NK-92 treated with Interleukin-12 subunit alpha and Interleukin-12 subunit beta, amount 100 ng/mL, for 24 hours (cell line): ENCODE measurements at regions not wholly inside any gene's neighbourhood (a gene's known extent, or its start where the extent isn't known, plus 50 kb on each side); places are given as distances from the start of the nearest gene placed in this dataset.

Experiments
- DNase-seq: peaks from one replicate; lab custom pipeline; 2025; lab: John Stamatoyannopoulos, UW

DNA sequence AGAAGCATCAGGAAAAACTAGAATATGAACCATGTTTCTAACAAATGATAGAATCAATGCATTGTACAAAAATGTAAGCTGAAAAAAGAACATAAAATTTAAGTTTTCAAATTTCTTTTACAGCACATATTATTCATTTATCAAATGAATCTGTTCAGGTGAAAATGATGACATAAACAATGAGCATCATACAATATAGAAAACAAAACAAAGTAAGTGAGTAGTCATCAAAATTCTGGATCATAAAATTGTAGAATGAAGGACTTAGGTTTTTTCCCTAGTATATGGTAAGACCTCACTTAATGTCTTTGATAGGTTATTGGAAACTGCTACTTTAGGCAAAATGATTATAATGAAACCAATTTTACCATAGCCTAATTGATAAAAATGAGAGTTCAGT is 427.0 kb upstream of the KCNH7 start:
- no peak for DNase-seq

DNA sequence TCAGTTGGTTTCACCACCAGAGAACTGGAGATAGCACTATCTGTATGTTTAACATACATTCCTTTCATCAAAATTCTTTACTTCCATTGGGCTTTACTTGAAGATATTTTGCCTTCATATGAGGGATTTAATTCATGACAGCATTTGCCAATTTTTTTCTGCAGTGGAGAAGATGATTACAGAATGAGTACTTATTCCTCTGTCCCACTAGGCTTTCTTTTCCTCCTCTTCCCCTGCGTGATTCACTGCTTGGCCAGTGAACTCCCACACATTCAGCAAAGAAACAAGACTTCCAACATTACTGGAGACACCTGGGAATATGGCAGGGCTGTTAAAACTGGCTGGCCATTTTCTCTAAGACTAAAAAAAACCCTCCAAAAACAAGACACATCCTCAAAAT is 425.8 kb upstream of the KCNH7 start:
- no peak for DNase-seq

DNA sequence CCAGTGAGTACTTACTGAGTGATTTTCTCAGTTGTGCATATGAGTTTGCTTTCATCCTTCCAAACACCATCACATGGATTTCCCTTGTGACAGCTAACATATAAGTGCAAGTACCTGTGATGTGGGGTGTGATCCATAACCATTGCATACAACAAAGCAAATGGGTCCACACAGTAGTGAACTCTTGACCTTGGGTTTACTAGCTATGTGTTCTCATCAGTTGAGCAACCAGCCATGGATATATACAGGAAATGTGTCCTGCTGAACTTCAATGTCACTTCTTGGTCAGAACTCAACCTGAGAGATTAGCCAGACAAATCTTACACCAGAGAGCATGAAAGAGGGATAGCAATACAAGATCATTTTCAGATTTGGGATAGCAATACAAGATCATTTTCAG is 420.9 kb upstream of the KCNH7 start:
- no peak for DNase-seq

DNA sequence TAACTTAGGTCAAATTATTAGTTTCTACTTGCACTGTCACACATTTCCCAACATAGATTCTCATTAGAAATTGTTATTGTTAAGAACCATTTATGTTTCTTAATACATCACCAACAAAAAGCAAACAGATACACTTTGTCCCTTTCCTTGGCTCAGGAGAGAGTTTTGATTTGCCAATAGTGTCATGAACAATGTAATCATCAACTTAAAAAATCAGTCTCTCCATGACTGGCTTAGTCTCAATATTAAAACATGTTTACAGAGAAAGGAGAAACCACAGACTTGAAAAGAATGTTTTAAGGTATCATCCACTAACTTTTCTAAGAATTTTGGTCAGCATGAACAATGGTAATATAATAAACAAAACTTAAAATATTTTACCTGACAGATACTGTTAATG is 416.5 kb upstream of the KCNH7 start:
- DNase-seq, result no peak

DNA sequence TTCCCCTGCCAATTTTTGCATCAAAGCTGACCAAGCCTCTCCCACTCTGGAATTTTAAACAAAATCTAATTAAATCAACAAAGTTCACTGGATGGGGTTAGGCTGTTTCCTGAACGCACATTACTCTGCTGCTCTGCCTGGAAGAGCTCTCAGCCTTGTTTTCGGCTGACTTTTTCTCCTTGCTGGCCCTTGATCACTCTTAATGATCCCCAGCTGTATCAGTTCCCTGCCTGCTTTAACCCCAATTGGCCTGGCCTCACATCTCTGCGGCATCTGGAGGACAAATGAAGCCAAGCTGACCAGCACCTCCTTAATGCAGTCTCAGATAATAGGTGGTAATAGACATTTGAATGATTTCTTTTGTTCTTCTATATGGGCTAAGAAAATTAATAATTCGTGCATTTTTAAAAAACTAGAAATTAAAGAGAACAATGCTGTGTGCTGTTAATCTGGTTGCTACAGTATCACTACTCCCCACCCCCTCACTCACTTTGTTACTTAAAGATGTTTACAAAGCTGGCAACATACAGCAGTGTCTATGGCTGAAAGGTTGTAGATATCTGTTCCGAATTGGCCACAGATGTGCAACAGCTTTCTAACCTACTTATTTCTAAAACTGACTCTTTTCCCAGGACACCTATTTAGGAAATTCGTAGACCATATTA is 415.2 kb upstream of the KCNH7 start:
- DNase-seq, result no peak

DNA sequence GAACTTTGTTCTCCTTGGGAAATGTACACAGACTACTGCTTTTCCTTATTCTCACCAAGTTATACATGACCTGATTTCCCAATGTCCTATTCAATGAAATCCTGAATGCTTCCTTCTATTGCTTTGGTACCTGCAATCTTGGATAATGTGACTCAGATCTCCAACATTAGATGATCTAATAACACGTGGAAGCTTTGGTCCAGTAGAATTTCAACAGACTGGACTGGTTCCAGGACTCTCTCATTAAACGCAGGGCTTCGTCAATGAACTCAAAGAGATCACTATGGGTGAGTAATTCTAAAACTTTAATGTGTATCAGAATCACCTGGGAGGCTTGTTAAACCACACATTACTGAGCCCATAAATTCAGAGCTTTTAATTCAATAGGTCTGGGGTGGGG is 413.6 kb upstream of the KCNH7 start:
- no peak for DNase-seq

DNA sequence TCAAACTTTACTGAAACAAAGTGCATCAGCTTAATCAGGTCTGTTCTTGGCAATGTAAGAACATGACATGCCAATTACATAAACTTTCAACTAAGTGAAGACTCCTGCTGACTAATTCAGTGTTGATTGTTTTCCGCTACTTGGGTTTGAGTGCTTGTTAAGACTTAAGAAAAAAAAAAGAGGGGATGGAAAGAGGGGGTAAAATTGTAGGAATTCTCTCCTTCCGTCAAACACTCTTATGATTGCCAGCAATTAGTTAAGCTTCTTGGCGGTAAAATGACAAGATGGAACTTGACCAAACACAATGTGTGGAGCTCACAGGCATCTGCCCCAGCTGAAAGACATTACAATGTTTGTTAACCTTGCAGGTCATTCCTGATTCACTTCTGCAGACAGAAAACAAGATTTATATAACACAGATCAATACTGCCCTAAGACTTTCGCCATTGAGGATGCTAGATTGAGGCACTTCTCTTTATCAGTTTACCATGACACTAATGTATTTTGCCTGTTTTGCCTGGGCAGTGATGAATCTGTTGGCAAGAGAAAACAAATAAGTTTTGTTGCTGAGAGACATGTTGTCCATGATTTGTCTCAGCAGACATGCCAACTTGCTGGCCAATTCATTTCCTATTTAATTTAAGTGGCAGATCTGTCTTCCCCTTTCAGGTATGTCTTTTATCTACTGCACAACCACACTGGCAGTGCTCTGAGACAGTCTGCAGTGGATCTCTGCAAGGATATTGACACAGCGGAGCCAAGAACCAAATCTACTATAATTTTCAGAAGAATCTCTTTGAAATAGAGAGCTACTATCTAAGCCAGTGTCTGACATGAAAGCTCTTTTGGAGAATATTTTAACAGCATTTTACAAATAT is 410.0 kb upstream of the KCNH7 start:
- no peak for DNase-seq

DNA sequence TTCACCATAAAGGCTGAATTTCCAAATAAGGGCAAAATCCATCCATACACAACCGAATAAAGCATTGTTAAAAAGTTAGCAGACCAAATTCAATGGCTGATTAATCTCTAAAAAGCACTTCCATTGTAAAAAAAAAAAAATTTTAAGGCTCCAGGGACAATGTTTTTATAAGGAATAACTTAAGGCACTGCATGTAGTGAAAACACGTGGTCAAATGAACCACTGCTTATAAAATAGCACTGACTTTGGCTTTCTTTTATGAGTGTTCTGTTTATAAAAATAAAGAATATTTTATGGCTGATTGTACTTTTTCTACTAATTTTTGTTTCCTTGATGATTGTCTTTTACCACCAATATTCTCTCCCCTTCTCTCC is 409.3 kb upstream of the KCNH7 start:
- no peak for DNase-seq

DNA sequence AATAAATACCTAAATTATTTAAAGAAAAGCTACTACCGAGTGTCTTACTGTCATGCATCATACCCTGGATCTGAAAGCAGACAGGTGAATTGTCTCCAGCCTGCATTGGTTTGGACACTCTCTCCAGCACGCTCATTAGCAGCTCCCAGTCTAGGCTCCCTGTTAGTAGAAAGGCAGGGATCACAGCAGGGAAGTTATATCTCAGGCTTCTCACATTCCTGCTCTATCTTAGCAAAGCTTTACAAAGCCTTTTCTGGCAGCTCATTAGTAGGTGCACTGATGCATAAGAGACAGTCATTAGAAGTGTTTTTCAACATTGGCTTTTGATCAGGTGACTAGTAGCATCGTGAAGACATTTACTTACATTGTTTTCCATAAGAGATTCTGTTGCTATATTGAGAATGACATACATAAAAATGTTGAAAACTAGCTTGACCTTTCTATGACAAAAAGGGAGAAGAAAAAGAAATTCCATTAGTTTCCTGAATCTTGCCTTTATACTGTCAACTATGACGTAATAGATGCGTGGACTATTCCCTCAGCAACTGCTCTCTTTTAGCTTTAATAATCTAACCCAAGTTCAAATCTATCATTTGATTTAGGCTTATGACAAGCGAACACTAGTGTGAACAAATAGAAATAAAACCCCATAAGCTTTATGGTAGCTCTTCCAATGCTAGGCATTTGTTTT is 408.7 kb upstream of the KCNH7 start:
- no peak for DNase-seq

DNA sequence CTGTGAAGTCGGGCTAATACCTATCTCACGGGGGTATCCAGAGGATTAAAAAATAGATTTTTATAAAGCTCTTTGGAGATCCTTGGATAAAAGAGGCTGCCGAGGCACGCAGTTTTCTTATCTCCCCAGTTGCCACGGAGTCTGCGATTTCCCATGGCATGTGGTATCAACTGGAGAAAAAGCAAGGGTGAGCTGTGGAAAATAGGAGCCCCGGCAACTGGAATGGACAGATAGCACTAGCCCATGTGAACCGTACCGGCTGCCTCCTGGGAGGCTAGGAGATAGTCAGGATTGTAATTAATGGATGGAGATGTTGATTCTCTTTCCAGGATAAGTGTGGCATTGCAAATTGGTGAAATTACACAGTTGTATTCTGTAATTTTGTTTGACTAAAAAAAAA is 407.6 kb upstream of the KCNH7 start:
- DNase-seq, result no peak

DNA sequence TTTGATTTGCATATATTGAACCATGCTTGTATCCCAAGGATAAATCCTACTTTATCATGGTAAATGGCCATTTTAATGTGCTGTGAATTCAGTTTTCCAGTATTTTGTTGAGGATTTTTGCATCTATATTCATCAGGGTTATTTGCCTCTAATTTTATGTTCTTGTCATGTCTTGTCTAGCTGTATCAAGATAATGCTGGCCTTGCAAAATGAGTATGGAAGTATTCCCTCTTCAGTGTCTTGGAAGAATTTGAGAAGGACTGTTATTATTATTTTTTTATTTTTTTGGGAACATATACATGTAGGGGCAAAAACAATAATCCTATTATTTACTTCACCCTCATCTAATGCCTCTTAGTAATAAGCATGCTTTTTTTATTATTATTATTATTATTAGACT is 398.0 kb upstream of the KCNH7 start:
- no peak for DNase-seq

DNA sequence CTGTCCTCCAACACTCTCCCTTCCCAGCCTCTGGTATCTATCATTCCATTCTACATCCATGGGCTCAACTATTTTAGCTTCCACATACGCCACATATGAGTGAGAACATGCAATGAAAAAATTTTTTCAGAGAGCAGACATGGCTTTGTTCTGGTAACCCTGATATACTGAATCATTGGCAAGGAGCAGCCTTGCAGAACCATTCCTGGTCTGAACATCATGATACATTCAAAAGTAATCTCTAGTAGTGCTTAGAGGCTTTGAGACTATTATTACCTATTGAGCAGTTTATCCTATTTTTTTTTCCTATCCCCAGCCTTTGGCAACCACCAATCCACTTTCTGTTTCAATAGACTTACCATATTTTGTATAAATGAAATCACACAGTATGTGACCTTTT is 393.1 kb upstream of the KCNH7 start:
- DNase-seq, result no peak

DNA sequence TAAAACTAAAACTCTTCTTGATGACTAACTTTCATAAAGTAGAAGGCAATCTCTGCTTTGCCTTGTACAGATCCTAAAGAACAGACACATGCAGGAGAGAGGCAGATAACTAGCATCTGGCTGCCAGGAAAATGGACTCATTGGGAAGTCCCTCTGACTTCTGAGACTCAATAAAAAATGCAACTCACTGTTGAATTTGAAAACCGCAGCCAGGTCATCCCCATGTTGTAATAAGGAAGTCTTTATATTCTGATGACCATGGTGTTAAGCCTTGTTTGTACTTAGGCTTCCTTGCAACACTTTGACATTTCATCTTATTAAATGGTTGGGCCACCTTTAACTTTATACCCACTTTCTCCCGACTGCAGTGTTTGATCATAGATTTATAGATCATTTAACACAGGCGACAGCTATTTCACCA is 375.1 kb upstream of the KCNH7 start:
- no peak for DNase-seq

DNA sequence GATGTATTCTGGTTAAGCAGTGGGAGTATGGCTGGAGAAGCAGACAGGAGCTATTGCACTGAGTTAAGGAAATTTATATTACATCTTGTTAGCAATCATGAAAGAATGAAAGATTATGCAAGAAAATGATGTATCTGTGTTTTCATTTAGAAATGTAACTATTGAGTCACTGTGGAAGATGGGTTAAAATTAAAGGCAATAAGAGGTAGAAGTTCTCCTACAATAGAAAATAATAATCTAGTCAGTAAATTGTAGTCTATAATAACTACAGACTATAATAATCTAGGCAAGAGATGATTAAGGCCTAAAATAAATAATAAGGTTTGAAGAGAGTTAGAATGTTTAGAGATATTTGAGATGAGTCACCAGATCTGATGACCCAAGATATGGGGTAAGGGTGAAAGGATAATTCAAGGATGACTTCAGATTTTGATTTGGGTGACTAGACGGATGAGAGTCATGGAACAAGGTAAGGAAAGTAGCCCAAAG is 371.9 kb upstream of the KCNH7 start:
- DNase-seq, result no peak

DNA sequence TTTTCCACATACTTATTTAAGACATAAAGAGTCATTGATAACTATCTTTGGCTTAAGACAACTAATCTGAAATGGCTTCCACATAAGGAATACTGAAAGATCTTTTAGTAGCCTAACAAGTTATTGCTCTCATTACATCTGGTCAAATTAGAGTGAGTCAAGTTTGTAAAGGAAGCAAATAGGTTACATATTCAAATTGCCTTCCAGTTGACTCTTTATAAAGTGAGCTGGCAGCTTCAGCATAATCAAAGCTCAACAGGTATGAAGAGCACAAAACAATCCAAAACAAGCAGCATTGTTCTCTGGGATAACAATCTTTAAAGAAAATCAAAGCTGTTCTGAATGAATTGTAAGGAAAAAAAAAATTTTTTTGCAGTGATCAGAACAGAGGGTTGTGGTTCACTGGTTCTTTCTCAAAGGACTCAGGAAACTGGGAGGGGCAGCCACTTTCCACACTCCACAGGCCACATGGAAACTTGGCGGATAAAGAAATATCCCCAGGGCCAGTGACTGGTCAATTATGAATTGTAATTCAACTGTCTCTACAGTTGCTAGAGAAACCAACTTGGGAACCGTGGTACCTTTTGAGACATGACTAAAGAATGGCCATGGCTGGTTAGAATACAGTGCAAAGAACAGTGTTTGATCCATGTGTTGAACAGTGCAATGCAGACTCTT is 369.3 kb upstream of the KCNH7 start:
- no peak for DNase-seq

DNA sequence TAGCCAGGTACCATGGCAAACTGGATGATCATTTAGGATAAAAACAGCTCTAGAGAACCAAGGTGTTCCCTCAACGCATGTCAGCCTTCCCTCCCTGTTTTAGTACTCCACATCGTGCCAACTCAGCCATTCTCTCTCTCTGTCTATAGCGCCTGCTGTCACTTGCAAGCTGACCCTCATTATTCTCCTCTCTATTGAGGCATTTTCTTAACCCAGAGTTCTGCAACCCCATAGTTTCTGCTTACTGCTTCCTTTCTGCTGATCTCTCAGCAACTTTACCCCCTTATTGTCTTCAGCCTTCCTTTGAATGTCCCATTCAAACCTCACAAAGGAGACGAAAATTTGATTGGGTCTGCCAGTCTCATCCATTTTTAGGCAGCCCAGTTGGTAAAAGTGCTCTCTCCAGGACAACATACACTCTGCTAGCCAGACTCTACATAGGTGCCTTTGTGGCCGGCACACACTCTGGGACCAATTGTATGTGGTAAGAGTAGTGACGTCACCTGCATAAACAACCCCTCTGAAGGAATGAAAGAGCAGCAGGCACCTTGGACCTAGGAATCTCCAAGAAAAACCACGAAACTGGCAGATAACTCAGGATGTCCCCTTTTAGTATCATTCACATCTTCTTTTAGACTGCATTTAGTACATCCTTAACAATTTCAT is 367.2 kb upstream of the KCNH7 start:
- DNase-seq, result no peak

DNA sequence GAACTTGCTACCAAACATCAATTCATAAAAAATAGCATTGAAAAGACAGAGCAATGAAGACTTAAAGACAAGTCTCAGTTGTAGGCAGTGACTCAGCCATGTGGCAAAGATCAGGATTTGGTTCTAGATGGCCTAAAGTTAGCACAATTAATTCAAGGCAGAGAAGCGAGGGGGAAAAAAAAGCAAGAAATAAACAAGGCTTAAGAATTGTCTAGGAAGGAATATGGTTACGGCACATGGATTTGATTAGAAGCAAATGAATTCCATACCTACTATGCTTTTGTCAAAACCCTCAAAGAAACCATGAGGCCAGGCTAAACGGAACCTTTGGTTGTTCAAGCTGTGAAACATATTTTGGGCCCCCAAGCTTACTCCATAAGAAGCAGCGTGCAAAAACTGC is 362.2 kb upstream of the KCNH7 start:
- DNase-seq, result no peak

DNA sequence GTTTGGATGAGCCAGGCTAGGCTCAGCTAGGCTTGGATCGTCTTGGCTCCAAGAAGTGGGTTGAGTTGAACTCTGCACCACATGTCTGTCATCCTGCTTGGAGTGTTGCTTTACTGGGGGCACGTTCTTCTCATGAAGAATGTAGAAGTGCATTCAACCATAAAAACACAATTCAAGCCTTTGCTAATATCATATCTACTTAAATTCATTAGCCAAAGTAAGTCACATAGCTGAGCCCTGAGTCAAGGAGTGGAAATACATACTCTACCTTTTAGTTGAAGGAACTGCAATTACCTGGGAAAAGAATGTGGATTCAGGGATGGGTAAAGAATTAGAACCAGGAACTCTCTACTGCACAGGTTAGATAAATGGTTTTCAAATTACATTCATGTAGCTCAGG is 360.4 kb upstream of the KCNH7 start:
- DNase-seq, result no peak

DNA sequence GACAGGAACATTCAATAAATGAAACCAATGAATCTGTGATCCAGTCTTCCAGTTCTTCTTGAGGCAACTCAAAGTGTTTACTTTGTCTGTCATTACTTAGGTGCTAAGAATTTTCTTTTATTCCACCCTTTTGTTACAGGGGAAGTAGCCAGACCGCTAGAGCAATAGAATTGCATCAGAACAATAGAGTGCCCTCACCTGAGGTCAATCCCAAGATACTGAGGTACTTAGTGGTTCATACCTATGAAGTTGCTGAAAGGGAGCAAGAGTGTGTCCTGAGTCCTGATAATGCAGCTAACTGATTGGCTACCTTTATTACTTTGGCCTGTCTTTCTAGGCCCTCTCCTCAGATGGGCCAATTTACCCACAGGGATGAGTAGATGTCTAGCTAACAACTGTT is 359.4 kb upstream of the KCNH7 start:
- DNase-seq, result no peak

DNA sequence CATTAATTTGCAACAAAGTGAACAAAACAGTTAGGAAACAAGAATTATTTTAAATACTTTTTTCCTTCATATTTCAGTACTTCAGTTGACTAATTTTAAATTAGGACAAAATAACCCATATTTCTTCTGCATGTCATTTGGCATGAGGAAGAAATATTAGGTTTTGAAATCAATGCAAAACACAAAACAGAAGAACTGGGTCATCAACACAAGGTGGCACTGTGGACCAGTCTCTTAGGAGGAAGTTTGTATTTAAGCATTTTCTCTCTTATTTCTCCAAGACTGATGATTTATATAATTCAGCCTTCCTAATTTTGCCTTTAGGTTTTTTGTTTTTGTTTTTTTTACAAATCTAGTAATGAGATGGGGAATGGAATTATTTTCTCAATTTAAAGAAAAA is 352.8 kb upstream of the KCNH7 start:
- DNase-seq, result no peak

DNA sequence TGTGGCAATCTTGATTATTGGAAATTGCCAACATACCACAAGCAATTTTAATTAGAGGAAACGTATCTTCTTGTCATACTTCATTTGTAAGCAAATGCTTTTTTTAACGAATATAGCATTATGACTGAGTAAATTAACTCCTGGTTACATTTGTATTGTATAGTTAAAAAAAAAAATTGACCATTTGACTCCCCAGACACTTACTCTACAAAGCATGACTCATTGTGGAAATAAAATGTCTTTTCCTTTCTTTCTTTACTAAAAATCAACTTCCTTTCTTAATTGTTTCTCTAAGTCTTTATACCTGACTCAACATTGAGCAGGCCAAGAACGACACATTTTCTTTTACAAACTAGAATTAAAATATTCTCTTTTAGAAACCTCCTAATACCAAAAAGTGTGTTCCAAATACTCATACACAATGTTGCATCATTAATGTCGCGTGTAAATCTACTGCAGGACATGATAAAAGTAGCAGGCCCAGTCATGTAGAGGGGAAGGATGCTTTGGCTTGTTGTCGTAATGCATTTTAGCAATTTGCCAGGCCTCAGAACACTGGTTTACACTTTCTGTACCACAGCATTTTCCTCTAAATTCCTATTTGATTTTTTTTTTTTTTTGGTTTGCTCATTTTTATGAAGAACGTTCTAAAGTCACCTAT is 349.6 kb upstream of the KCNH7 start:
- no peak for DNase-seq
